ENCODE measurements at regions not wholly inside any gene's neighbourhood (a gene's known extent, or its start where the extent isn't known, plus 50 kb on each side); places are given as distances from the start of the nearest gene placed in this dataset.

GRCh38 chr2:52572469-52572894 lies 1195.1 kb upstream of the CHAC2 start:
- TF ChIP-seq, protein P1, sequence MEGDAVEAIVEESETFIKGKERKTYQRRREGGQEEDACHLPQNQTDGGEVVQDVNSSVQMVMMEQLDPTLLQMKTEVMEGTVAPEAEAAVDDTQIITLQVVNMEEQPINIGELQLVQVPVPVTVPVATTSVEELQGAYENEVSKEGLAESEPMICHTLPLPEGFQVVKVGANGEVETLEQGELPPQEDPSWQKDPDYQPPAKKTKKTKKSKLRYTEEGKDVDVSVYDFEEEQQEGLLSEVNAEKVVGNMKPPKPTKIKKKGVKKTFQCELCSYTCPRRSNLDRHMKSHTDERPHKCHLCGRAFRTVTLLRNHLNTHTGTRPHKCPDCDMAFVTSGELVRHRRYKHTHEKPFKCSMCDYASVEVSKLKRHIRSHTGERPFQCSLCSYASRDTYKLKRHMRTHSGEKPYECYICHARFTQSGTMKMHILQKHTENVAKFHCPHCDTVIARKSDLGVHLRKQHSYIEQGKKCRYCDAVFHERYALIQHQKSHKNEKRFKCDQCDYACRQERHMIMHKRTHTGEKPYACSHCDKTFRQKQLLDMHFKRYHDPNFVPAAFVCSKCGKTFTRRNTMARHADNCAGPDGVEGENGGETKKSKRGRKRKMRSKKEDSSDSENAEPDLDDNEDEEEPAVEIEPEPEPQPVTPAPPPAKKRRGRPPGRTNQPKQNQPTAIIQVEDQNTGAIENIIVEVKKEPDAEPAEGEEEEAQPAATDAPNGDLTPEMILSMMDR (IDR thresholded peaks at IDR 0.05; ENCODE audit: poor library complexity): no peak
- no peak for TF ChIP-seq EZH2phosphoT487 (IDR thresholded peaks at IDR 0.05; ENCODE audit: low read depth, severe bottlenecking, unreplicated experiment)
- TF ChIP-seq EZH2 (IDR thresholded peaks at IDR 0.05; ENCODE audit: borderline replicate concordance): no peak
